Natural killer cell (primary cell): ENCODE measurements at regions not wholly inside any gene's neighbourhood (a gene's known extent, or its start where the extent isn't known, plus 50 kb on each side); places are given as distances from the start of the nearest gene placed in this dataset.
A peak's percentile ranks its signal among the peaks of the same experiment; 100 is the strongest.

Source experiments
- ATAC-seq, 3 donors: fragments of 150-1000 bp in 2 of 3; fragments of 200-7000 bp in 1 of 3; cut with Tn5 transposase; 1 replicate in 1 of 3; 2 replicates in 2 of 3; pipeline ENCODE4 v1.10.0; 2021; ENCODE audit warnings: mild to moderate bottlenecking in 2 of 3, moderate library complexity in 2 of 3
- DNase-seq, 2 donors: peaks; one replicate each; pipeline versions ENCODE4 v3.0.0 to v3.0.0-alpha.2; 2013 to 2021; ENCODE audit warnings: mixed read lengths in 1 of 2
- H3K27ac ChIP-seq: one replicate; pipeline ENCODE4 v1.5.1; 2013; ENCODE audit warnings: mild to moderate bottlenecking, low read length
- H3K27me3 ChIP-seq: one replicate; pipeline ENCODE4 v1.6.1; 2013; ENCODE audit warnings: low read length; ENCODE audit not compliant: control insufficient read depth, insufficient read depth
- H3K36me3 ChIP-seq: one replicate; pipeline ENCODE4 v1.6.1; 2013; ENCODE audit warnings: low read length; ENCODE audit not compliant: control insufficient read depth, insufficient read depth
- H3K4me1 ChIP-seq: one replicate; pipeline ENCODE4 v1.6.1; 2013; ENCODE audit warnings: low read length; ENCODE audit not compliant: control insufficient read depth, insufficient read depth
- H3K4me3 ChIP-seq: one replicate; pipeline ENCODE4 v1.5.1; 2013; ENCODE audit warnings: low read length
- H3K9me3 ChIP-seq: one replicate; pipeline ENCODE4 v1.6.1; 2013; ENCODE audit warnings: low read length; ENCODE audit not compliant: control insufficient read depth, insufficient read depth
- H3K27ac Mint-ChIP-seq, 2 donors: one replicate each; pipeline ENCODE4 v1.8.0; 2022; ENCODE audit warnings: mild to moderate bottlenecking in 2 of 2, mixed read lengths in 2 of 2, moderate library complexity in 1 of 2
- H3K27me3 Mint-ChIP-seq, 2 donors: one replicate each; pipeline ENCODE4 v1.8.0; 2022; ENCODE audit warnings: low read depth in 2 of 2, mixed read lengths in 2 of 2
- H3K36me3 Mint-ChIP-seq: one replicate; pipeline ENCODE4 v1.8.0; 2022; ENCODE audit warnings: mixed read lengths
- H3K4me1 Mint-ChIP-seq, 2 donors: one replicate each; pipeline ENCODE4 v1.8.0; 2022; ENCODE audit warnings: mixed read lengths in 2 of 2
- H3K4me3 Mint-ChIP-seq: one replicate; pipeline ENCODE4 v1.8.0; 2022; ENCODE audit warnings: mild to moderate bottlenecking, moderate library complexity, mixed read lengths
- H3K9me3 Mint-ChIP-seq, 2 donors: one replicate each; pipeline ENCODE4 v1.8.0; 2022; ENCODE audit warnings: mixed read lengths in 2 of 2
- WGBS: methylation state at CpG from one replicate; pipeline ENCODE4 v1.1.7; 2013; ENCODE audit warnings: missing lambda C conversion rate; ENCODE audit not compliant: insufficient coverage; 5-methylcytosine and 5-hydroxymethylcytosine counted together
- intact Hi-C: fragments of 100-400 bp; cut with micrococcal nuclease; formaldehyde crosslinking; loops from one replicate; pipeline ENCODE4 v1.14.2; 2022
- TF ChIP-seq, protein P1 (sequence below): fragments of 200-600 bp; IDR thresholded peaks from one replicate; pipeline ENCODE4 v1.8.0; 2022; ENCODE audit warnings: antibody characterized with exemption

DNA sequence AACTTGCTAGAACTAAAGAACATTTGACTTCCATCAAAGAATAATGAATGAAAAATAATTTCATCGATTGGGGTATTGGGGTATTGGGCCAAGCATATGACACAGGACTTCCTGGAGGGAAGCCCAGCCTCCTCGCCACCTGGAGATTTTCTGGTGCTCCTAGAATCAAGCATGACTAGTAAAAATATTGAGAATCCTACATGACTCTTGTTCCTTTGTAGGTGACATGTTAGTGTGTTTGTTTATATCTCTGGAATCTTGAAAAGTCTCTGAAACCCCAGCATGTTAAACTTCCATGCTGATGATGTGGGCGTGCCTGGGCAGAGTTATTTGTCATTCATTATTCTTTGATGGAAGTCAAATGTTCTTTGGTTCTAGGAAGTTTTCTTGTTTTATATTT lies 90.1 kb upstream of the EPHB3 start:
- no peak overlapping the region for H3K4me3 Mint-ChIP-seq
- H3K4me1 ChIP-seq: peaks cover 3% of the 10 kb centered on the region
- no peak overlapping the region for H3K27ac Mint-ChIP-seq
- DNase-seq (no peak), ATAC-seq (no peak)
- no peak overlapping the region for H3K4me3 ChIP-seq
- intact Hi-C loops: no loop called here
- WGBS: 98% methylated on average over 3 of the region's 3 CpGs
- H3K27ac ChIP-seq: no peak overlapping the region
- peaks cover 3% of the 10 kb centered on the region for H3K27me3 ChIP-seq
- TF ChIP-seq, protein P1, sequence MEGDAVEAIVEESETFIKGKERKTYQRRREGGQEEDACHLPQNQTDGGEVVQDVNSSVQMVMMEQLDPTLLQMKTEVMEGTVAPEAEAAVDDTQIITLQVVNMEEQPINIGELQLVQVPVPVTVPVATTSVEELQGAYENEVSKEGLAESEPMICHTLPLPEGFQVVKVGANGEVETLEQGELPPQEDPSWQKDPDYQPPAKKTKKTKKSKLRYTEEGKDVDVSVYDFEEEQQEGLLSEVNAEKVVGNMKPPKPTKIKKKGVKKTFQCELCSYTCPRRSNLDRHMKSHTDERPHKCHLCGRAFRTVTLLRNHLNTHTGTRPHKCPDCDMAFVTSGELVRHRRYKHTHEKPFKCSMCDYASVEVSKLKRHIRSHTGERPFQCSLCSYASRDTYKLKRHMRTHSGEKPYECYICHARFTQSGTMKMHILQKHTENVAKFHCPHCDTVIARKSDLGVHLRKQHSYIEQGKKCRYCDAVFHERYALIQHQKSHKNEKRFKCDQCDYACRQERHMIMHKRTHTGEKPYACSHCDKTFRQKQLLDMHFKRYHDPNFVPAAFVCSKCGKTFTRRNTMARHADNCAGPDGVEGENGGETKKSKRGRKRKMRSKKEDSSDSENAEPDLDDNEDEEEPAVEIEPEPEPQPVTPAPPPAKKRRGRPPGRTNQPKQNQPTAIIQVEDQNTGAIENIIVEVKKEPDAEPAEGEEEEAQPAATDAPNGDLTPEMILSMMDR: no peak
- H3K4me1 Mint-ChIP-seq: no peaks in the 10 kb centered on the region
- H3K9me3 ChIP-seq: no peaks in the 10 kb centered on the region
- H3K36me3 Mint-ChIP-seq: no peaks in the 10 kb centered on the region
- H3K27me3 Mint-ChIP-seq: peaks cover 20 to 44% of the 10 kb centered on the region in 2 donors
- H3K9me3 Mint-ChIP-seq: no peaks in the 10 kb centered on the region
- H3K36me3 ChIP-seq: no peaks in the 10 kb centered on the region

DNA sequence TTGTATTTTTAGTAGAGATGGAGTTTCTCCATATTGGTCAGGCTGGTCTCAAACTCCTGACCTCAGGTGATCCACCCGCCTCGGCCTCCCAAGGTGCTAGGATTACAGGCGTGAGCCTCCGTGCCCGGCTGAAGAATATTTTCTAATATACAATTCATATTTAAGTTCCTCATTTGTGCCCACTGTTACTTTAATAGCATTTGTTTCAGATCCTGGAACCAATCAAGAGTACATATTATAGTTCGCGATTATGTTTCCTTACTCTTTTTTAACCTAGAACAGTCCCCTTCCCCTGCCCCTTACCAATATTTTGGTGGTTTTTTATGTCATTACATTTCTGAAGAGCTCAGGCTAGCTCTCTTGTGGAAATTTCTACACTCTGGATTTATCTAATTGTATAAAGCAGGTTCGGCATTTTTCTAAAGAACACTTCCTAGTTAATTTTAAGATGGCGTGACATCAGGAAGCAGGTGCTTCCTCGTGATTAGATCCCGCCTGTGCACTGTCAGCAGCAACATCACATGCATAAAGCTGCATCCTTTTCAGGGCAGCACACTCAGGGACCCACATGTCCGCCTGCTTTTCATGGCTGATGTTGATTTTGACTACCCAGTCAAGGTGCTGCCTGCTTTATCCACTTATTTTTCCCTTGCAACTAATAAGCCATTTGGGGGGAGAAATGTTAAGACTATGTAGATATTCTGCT lies 88.7 kb upstream of the EPHB3 start:
- WGBS: 18% methylated on average over 12 of the region's 12 CpGs
- peak overlapping the region; percentile 41 for H3K4me3 Mint-ChIP-seq
- Histone ChIP-seq H3K36me3 (no peaks in the 10 kb centered on the region), H3K4me3 (no peak overlapping the region), H3K27ac (peak overlapping the region; percentile 67), H3K4me1 (no peaks in the 10 kb centered on the region), H3K27me3 (peaks cover 6% of the 10 kb centered on the region), H3K9me3 (no peaks in the 10 kb centered on the region)
- ATAC-seq (peak in 1 of 3 donors; percentile 55), DNase-seq (peak in 1 of 2 donors; percentile 40)
- TF ChIP-seq, protein P1: no peak
- no peaks in the 10 kb centered on the region for H3K36me3 Mint-ChIP-seq
- H3K9me3 Mint-ChIP-seq: no peaks in the 10 kb centered on the region
- intact Hi-C loops: no loop called here
- no peaks in the 10 kb centered on the region for H3K4me1 Mint-ChIP-seq
- H3K27me3 Mint-ChIP-seq: peaks cover 23 to 45% of the 10 kb centered on the region in 2 donors
- H3K27ac Mint-ChIP-seq: no peak overlapping the region

DNA sequence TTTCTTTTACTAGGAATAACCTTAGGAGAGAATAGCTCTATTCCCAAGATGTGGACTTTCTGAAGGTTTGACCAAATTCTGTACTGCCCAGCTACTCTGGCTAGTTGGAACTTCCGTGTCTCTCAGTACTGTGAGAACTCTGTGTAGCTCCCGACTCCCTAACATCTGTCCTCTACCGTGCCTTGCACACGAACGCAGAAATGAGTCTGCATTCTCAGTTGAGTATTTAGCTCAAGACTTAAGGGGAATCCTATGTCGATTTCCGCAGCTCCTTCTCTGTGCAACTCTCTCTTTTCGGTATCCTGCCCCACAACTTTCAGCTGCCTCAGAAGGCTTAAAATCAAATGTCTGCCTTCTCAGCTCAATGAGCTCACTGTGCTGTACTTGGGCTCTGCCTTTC lies 86.7 kb upstream of the EPHB3 start:
- no peaks in the 10 kb centered on the region for H3K36me3 Mint-ChIP-seq
- Histone ChIP-seq H3K27me3 (peaks cover 6% of the 10 kb centered on the region), H3K9me3 (no peaks in the 10 kb centered on the region), H3K27ac (no peak overlapping the region), H3K4me1 (no peaks in the 10 kb centered on the region), H3K4me3 (no peak overlapping the region), H3K36me3 (no peaks in the 10 kb centered on the region)
- no peak for DNase-seq
- WGBS: 85% methylated on average over 8 of the region's 8 CpGs
- no peaks in the 10 kb centered on the region for H3K9me3 Mint-ChIP-seq
- no peak for ATAC-seq
- no peak overlapping the region for H3K4me3 Mint-ChIP-seq
- TF ChIP-seq, protein P1: no peak
- H3K27ac Mint-ChIP-seq: no peak overlapping the region
- peaks cover 27 to 55% of the 10 kb centered on the region in 2 donors for H3K27me3 Mint-ChIP-seq
- intact Hi-C loops: no loop called here
- H3K4me1 Mint-ChIP-seq: no peaks in the 10 kb centered on the region

DNA sequence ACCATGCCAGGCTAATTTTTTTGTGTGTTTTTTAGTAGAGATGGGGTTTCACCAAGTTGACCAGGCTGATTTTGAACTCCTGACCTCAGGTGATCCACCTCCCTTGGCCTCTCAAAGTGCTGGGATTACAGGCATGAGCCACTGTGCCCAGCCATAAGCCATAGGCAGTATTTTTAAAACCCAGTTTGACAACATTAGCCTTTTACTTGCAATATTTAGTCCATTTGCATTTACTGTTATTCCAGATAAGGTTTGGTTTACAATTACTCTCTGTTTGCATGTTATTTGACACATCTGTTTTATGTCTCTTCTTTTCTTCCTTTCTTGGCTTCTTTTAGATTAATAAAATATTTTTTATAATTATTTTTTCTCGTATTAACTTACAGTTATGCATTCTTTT lies 83.6 kb upstream of the EPHB3 start:
- Mint-ChIP-seq H3K27me3 (peaks cover 34 to 51% of the 10 kb centered on the region in 2 donors), H3K9me3 (no peaks in the 10 kb centered on the region)

More for the DNA sequence above, 83.6 kb upstream of the EPHB3 start:
- Histone ChIP-seq H3K36me3 (no peaks in the 10 kb centered on the region), H3K27ac (no peak overlapping the region), H3K4me1 (no peaks in the 10 kb centered on the region), H3K27me3 (peaks cover 6% of the 10 kb centered on the region), H3K4me3 (no peak overlapping the region), H3K9me3 (no peaks in the 10 kb centered on the region)
- no peaks in the 10 kb centered on the region for H3K4me1 Mint-ChIP-seq
- intact Hi-C loops: no loop called here
- ATAC-seq: no peak
- no peak overlapping the region for H3K4me3 Mint-ChIP-seq
- H3K36me3 Mint-ChIP-seq: no peaks in the 10 kb centered on the region
- H3K27ac Mint-ChIP-seq: no peak overlapping the region
- TF ChIP-seq, protein P1: no peak
- no peak for DNase-seq
- no CpG with 5 or more reads among the region's 1 CpG for WGBS
